ENCODE measurements at regions not wholly inside any gene's neighbourhood (a gene's known extent, or its start where the extent isn't known, plus 50 kb on each side); places are given as distances from the start of the nearest gene placed in this dataset.

- TF ChIP-seq CTCF (conservative IDR thresholded peaks at IDR 0.05) = no peak
- TF ChIP-seq EZH2 (IDR thresholded peaks at IDR 0.05; ENCODE audit: low read depth) = no peak
Measured at GRCh38 chr4:7132730-7133582, 59.4 kb upstream of the SORCS2 start.

Data from PC-9 (cell line).